DMS153 (cell line): ENCODE measurements at regions not wholly inside any gene's neighbourhood (a gene's known extent, or its start where the extent isn't known, plus 50 kb on each side); places are given as distances from the start of the nearest gene placed in this dataset.

ENCODE experiments used
- DNase-seq: peaks from one replicate; lab custom pipeline; 2025; lab: John Stamatoyannopoulos, UW

DNA sequence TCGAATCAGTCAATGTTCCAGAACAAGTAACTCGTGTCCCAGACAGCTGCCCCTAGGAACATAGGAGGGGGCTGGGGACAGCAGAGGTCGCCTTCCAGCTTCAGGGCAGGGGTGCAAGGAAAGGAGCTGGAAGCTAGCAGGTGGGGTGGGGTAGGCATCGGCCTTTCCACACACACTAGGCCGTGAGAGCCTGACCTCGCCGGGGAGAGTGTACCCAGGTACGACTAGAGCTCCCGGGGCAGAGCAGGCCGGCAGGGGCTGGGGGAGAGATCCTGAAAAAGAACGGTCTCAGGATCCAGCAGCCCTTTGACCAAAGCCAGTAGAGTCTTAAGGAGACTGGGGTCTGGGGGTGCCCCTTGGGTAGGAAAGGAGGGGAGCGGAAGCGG, 1127.5 kb downstream of the BRD1 start:
- no peak for DNase-seq

DNA sequence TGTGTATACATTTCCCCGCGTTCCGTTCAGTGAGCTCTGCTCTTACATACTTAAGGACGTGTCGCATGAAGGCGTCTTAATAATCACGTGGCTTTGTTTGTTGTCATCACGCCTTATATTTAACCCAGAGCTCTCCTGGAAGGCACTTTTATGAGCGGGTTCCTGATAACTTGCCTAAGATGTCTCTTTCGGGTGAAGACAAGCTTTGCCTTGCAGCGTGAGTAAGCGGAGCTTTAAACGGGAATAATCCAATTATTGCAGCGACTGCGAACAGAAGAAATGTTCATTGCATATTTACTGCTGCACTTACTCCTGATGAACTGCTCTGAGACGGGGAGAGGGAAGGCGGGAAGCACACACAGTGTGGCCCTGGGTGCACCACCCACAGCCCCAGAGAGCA, 1128.2 kb downstream of the BRD1 start:
- DNase-seq: no peak

DNA sequence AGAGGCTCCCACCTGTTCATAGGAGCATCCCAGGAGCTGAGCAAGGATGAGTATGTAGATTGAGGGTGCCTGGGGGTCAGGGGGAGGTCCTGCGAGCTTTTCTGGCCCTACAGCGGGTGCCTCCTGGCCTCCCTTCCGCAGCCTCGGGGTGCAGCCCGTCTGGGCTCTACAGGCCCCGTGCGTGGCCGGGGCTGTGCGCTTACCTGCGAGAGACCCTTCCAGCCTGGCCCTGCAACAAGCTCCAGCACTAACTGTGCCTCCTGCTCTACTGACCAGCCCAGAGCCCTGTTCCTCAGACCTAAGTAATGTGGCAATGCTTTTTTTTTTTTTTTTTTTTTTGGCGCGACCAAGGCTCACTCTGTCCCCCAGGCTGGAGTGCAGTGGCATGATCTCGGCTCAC, 1129.1 kb downstream of the BRD1 start:
- no peak for DNase-seq

DNA sequence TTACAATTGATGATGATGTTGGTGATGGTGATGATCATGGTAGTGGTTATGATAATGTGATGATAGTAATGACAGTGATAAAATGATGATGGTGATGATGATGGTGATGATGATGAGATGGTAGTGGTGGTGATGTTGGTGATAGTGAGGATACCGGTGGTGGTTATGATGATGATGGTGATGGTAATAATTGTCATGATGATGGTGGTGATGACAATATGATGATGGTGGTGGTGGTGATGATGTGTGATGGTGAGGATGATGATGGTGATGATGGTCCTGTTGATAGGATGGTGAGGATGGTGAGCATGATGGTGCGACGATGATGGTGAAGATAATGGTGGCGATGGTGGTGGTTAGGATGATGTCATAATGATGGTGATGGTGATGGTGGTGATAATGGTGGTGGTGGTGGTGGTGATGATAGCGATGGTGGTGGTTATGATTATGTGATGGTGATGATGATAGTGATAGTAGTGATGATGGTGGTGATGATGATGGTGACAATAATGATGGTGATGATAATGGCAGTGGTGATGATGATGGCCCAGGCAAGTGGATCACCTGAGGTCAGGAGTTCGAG, 1129.9 kb downstream of the BRD1 start:
- DNase-seq: no peak

DNA sequence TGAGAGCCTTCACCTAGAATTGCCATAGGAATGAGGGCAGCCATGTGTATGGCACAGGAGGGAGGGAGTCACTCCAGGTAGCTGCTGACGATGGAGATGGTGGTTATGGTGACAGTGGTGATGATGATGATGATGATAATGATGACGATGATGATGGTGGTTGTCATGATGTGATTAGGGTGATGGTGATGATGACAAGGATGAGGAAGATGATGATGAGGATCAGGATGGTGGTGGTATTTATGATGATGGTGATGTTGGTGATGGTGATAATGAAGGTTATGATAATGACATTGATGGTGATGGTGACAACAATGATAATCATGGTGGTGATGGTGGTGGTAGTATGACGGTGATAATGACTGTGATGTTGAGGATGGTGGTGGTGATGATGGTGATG, 1130.5 kb downstream of the BRD1 start:
- DNase-seq: no peak

DNA sequence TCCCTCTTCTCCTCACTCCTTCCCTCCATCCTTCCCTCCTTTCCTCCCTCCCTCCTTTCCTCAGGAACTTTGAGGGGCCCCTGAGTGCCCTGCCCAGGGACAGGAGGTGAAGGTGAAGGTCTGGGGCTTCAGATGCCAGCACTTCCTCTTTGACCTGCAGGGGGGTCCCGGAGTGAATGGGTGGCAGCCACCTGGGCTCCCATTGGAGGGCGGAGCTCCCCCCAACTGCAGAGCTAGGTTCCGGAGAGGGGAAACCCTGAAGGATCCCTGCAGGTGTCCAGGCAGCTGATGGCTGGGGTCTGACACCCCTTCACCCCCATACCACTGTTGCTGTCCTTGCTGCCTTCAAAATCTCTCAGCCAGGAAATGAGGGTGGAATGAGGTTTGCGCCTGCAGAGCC, 1131.3 kb downstream of the BRD1 start:
- DNase-seq: no peak

DNA sequence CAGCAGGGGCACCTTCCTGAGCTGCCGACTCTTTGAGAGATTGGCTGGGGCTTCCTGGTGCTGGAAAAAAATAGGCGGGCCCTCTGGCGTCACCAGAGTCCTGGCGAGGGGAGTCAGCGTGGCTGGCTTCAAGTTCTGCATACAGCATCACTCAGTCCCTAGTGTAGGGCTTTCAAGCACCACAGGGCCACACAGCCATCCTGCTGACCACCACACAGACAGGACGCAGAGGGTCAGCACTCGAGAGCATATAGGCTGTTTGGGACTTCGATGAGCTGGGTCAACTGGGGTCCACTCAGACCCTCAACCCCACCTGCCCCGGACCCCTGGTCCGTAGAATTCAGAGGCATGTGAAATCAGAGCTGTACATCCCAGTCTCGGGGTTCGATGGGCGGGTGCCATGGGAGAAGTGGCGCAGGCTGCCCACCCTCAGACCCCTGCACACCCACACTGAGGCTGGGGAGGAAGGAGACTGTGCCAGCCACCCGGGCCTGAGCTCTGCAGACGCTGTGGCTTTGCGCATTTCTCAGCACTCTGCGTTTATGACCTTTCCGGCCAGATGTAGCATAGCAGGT, 1131.9 kb downstream of the BRD1 start:
- DNase-seq: no peak

DNA sequence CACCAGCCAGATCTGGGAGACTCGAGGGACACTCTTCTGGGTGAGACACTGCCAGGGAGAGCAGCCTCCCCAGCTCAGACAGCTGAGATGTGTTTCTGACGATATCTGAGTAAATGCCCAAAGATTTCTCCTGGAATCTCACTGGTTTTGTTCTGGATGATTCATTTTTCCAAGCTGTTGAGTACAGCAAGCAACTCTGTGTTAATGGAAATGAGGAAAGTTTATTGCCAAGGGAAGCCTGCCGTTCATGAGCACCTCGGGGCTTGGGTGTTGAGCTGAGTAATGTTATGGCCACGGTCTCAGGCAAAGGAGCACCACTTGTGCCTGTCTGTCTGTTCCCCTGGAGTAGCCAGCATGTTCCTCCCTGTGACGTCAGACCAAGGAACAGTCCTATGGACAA, 1132.4 kb downstream of the BRD1 start:
- DNase-seq: no peak

DNA sequence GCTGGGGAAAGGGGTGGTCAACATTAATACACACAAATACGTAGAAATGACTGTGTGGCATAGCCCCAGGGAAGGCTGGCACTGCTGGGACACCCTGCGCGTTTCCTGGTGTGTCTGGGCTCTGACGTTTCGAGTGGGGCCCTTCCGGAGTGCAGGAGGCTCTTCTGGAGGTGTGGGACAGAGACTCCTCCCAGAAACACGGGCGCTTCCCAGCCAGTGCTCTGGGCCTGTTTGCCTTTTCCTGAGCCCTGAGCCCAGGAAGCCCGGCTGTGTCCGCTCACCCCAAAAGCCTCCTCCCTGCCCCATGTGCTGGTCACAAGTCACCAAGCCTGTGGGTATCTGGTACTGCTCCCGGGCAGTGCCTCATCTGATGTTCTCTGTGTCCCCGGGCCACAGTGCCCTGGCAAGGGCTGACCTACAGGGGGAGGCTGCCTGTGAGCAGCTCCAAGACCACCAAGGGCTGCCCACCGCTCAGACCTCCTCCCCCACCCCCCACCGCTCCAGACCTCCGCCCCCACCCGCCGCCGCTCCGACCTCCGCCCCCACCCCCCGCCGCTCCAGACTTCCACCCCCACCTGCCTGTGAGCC, 1133.3 kb downstream of the BRD1 start:
- no peak for DNase-seq

DNA sequence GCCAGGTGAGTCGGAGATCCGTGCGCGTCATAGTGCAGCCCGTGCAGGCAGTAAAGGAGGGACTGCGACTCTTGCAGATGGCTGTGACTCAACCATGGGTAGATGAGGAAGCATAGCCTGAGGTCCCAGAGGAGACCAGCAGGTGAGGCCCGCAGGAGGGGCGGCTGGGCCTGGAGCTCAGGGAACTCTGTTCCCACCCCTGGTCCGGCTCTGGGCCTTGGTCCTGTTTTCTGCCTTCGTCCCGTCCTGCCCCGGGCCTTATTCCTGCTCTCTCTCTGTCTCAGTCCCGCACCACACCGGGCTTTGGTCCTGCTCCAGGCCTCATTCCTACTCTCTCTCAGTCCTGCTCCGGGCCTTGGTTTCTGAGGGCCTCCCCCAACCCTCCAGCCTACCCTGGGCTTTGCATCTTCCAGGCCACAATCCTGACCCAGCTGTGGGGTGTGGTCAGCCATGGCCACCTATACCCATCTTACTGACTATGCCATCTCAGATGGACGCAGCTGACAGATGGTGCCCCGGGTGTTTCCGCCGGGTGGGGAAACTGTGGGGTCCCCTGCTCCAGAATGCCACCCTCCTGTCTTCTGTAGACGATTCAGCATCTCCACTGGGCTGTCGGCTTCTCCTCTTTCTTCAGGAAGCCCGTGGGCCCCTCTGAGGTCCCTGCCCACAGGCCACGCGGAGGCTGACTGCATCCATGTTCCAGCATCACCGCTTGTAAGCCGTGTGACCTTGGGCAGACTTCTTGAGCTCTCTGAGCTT, 1134.1 kb downstream of the BRD1 start:
- DNase-seq: no peak

DNA sequence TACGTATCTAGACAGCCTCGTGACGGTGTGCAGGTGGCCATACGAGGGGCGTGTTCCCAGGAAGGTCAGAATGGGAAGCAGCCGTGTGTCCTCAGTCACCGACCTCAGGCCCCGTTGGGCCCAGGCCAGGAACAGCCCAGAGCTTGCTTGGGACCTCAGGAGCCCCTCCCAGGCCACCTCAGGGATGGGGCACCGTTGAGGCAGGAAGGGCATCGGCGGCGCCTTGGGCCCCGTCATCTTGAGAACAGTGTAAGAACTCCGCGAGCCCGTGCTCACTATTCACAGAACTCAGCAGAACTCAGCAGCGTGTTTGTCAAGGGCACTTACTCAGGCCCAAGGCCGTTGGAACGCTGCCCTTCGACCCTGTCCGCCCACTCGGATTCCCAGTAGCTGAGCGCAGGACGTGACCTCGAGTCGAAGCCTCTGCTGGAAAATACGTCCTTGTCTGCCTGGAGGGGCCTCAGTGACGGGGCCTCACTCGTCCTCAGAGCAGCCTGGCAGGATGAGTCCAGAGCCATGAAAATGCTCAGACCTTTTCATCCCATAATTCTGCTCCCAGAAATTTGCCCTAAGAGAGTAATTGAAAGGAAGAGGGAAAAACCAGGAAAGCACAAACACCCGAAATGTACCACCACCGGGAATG, 1134.8 kb downstream of the BRD1 start:
- DNase-seq: no peak

DNA sequence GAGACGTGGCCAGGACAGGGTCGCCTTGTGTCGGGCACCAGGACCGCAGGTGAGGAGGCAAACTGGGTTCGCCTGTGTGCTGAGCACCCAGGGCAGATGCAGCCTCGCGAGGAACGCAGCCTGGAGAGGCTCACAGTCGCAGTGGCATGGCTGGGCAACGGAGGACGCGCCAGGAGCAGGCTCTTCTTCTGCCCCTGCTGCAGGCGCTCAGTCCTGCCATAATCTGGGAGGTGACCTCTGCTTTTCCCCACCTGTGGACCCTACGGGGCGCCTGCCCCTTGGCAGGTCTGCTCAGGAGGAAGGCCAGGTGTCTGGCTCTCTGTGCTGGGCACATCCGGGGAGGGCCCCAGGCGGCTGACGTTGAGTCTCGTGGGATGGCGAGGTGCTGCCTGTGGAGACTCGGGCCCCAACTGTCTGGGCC, 1136.2 kb downstream of the BRD1 start:
- no peak for DNase-seq

DNA sequence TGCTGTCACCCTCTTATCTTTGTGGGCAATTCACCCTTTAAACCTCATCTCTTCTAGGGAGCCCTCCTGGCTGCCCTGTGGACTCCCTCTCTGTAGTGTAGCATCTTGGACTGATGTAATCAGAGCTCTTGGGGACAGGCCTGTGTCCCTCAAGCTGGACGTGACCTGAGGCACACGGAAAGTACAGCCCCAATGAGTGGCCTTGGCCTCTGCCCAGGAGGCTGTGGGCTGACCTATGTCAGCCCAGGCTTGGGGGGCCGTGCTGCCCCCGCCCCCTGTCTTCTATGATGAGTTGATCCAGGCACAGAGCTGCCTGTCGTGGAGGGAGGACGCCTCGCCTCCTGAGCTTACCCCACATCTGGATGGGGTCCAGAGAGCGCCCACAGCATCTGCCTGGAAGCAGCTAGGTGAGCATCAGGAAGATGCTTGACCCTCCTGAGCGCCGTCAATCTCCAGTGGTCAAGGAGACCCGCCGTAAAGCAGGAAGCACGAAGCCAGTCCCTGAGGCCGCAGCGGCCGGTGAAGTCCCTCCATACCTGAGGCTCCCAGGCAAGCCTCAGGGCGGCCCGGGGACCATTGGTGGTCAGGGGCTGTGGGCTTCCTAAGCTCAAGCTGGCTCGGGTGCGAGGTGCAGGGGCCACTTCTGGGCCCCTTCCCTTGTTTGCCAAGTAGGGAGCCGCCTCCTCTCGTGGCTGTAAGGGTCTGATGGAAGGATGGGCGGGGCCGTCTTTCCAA, 1136.9 kb downstream of the BRD1 start:
- no peak for DNase-seq

DNA sequence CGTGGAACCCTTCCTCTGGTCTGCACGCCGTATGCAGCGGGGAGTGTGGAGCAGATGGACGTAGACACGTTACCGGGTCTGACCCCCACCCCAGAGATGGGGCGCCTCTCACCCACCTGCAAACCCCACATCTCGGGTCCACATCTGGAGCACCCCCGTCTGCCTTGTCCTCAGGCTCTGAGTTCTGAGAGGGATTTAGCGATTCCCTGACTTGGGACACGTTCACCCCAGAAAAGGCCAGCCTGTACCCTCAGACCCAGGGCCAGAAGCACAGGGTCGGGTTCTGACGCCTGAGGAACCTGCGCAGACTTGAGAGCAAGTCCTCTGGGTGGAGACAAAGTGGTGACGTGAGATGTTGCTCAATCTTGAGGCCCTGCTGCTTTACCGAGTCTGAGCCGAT, 1138.5 kb downstream of the BRD1 start:
- no peak for DNase-seq

DNA sequence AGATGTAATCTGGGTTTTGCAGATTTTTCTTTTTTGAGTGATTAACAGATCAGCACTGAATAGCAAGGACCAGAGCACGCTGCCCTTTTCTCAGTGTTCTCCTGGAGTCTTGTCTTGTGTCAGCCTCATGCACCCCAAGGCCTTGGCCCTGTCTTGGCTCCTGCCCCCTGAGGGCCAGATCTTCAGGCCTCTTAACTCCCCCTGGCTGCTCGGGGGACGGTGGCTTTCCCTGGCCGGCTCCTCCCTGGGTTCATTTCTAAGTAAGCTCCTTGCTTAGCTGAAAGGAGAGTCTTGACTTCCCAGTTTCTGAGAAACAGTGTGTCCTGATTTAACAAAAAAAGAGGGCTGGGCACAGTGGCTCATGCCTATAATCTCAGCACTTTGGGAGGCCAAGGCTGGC, 1139.3 kb downstream of the BRD1 start:
- no peak for DNase-seq

DNA sequence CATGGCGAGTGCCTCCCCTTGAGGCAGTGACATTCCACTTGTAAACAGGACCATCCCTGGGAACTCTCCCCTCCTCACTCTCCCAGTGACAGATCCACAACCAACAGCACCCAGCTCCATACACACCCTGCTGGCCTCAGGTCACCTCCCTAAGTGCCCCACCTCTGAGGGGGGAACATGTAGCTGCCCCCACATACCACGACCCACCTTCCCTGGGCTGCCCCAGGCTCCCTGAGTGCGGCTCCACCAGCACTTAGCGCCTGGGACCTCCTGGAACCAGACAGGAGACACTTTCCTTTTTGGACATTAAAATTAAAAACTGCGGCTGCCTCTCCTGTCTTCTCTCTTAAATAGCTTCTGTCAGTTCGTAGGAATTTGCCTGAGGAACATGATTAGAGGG, 1140.1 kb downstream of the BRD1 start:
- no peak for DNase-seq

DNA sequence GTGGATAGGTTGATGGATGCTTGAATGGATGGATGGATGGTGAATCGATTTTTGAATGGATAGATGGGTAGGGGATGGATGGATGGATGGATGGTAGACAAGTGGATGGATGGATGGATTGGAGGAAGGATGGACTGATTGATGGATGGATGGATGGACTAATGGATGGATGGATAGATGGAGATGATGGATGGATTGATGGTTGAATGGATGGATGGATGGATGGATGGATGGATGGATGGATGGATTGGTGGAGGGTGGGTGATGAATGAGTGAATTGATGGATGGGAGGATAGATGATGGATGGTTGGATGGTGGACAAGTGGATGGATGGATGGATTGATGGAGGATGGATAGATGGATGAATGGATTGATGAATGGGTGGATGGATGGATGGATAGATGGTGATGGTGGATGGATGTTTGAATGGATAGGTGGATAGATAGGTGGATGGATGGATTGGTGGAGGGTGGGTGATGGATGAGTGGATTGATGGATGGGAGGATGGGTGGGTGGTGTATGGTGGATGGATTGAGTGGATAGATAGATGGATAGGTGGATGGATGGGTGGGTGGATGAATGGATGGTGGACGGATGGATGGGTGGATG, 1140.9 kb downstream of the BRD1 start:
- no peak for DNase-seq

DNA sequence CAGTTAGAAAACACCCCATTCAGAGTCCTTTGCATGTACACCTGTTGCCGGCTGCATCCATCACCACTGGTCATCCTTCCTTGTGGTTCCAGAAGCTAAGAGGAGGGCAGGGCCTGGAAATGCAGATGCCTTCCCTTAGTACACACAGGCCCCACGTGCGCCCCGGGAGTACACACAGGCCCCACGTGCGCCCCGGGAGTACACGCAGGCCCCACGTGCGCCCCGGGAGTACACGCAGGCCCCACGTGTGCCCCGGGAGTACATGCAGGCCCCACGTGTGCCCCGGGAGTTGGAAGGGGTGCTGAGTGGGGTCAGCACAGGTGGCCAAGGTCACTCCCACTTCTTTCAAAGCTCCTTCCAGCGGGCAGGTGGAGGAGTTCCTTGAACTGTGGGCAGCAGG, 1141.9 kb downstream of the BRD1 start:
- DNase-seq: no peak

DNA sequence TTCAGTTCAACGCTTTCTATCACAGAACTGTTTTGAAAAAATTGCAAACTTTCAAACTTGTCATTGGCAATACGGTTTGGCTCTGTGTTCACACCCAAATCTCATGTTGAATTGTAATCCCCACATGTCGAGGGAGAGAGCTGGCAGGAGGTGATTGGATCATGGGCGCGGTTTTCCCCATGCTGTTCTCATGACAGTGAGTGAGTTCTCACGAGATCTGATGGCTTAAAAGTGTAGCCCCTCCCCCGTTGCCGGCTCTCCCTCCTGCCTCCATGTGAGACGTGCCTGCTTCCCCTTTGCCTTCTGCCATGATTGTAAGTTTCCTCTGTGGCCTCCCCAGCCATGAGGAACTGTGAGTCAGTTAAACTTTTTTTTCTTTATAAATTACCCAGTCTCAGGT, 1144.0 kb downstream of the BRD1 start:
- DNase-seq: no peak

DNA sequence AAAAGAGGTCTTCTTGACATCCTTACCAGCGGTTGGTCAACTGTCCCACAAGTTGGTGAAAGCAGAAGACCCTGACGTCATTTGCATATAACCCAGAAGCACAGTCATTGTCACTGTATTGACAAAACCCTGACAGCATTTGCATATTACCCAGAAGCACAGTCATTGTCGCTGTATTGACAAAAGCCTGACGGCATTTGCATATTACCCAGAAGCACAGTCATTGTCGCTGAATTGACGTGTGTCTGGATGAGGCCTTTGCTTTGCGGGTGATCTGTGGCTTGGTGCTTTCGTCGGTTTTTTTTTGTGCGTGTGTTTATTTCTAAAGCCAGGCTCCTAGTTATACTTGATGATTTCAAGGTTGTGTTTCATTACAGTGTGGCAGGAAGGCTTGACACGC, 1145.2 kb downstream of the BRD1 start:
- DNase-seq: no peak

DNA sequence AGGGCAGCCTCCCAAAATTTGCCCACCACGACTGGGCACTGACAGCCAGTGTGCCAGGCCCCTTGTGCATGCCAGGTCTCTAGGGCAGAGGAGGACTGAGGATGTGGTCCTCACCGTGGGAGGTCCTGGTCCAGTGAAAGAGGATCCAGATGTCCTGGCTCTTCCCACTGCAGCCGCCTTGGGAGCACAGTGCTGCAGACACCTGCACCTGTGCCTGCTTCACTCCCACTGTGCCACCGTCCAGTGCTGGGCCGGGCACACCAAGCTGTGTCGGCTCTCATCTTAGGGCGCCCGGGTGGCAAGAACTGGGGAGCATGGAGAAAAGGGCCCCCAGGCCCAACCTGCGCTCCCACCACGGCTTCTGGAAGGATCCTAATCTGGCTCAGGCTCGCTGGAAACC, 1147.1 kb downstream of the BRD1 start:
- no peak for DNase-seq
